AG10803 (cell line): ENCODE measurements at regions not wholly inside any gene's neighbourhood (a gene's known extent, or its start where the extent isn't known, plus 50 kb on each side); places are given as distances from the start of the nearest gene placed in this dataset.

ENCODE experiments used
- DNase-seq: peaks from one replicate; pipeline ENCODE4 v3.0.0; 2010; ENCODE audit warnings: low read depth
- H3K4me3 ChIP-seq: 2 replicates; pipeline ENCODE4 v1.5.1; 2011; ENCODE audit warnings: mild to moderate bottlenecking, low read length, control low read depth
- TF ChIP-seq, protein P1 (sequence below): conservative IDR thresholded peaks from 2 replicates; pipeline ENCODE4 v1.5.1; 2011; ENCODE audit warnings: mild to moderate bottlenecking, low read length, control low read depth, inconsistent platforms

DNA sequence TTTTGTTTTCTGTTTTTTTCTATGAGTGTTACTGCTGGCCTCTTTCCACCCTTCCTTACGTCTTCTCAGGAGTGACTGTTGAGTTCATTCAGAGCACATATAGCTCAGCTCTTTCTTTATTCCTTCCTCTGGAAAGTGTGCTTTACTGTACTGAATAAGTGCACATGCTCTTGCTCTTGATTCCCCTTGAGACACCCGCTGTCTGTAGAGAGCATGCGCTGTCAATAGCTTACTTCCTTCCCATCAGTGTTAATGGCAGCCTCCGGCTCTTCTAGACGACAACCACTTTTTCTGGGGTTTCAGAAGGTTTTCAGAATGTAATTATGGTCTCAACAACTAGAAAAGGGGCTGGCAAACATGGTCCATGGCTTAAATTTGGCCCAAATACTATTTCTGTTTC is 504.9 kb downstream of the C4orf33 start:
- DNase-seq = no peak
- TF ChIP-seq, protein P1, sequence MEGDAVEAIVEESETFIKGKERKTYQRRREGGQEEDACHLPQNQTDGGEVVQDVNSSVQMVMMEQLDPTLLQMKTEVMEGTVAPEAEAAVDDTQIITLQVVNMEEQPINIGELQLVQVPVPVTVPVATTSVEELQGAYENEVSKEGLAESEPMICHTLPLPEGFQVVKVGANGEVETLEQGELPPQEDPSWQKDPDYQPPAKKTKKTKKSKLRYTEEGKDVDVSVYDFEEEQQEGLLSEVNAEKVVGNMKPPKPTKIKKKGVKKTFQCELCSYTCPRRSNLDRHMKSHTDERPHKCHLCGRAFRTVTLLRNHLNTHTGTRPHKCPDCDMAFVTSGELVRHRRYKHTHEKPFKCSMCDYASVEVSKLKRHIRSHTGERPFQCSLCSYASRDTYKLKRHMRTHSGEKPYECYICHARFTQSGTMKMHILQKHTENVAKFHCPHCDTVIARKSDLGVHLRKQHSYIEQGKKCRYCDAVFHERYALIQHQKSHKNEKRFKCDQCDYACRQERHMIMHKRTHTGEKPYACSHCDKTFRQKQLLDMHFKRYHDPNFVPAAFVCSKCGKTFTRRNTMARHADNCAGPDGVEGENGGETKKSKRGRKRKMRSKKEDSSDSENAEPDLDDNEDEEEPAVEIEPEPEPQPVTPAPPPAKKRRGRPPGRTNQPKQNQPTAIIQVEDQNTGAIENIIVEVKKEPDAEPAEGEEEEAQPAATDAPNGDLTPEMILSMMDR = no peak
- no peak overlapping the region for H3K4me3 ChIP-seq

DNA sequence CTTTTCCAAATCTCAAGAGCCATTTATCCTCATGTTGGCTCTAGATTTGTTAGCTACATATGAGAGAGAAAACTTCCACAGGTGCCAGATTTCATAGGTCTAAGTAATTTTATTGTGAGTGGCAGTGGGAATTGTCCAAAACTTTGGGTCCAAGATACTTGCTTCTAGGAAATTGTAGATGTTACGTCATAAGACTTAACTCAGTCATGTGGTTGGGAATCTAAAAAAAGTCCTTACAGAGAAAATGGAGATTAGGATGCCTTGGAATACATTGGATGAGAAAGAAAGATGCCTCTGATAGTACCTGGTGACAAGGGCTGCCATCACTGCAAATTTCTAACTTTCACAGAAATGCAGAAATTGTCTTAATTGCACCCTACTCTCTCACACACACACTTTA is 506.5 kb downstream of the C4orf33 start:
- DNase-seq = no peak
- TF ChIP-seq, protein P1 = no peak
- no peak overlapping the region for H3K4me3 ChIP-seq

DNA sequence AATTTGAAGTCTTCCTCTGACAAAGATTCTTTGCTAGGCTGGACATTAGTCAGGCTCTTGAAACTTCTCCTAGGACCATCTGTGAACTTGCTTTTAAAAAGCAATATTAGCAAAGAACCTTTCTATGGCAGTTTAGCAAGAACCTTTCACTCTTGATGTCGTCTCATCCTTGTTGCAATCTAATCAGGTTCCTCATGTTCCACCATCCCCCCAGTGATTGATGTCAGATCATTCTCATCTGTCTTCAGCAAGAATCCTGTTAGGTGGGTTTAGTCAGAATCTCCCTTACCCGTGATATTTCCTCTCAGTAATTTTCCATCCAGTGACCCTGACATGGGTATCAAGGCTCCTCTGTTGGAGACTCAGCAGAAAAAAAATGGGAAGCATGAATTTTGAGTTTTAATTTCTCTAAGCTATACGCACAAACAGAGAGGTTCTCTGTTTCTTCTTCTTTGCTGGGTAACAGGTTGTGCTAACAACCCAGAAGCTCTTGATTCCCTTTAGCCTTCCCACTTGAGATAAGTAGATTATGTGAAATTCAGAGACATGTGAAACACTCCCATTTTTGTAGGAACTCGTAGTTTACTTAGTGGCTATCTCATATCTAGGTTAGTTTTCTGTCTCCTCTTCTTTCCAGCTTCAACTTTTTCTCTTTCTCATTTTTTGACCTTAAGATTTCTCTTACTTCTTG is 507.4 kb downstream of the C4orf33 start:
- no peak for DNase-seq

DNA sequence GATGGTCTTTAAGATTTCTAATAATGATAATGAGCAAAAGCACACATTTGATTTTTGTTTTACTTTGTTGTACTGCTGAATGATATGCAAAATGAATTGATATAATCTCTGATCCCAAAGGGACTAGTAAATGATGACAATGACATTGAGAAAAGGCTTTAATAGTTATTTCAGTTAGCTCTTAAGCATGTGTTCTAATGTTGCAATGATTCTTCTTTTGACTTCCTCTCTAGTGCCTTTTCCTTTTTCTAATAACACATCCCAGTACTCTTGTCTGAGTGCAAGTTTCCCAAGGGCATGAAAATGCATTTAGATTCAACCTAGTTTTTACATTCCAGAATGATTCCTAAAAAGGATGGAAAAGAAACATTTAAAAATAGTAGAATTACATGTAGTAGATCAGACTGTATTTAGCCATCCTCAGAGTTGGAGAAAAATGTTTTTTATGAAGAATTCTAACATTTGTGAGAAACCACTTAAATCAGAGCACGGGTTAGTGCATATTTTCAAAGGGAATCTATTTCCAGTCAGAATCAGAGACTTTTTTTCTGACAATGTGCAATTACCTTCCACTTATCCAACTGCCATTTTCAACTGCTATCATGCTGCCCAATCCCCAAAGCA is 508.8 kb downstream of the C4orf33 start:
- TF ChIP-seq, protein P1 = no peak
- DNase-seq = no peak

More for the DNA sequence above, 507.4 kb downstream of the C4orf33 start:
- TF ChIP-seq, protein P1 = no peak
- no peak overlapping the region for H3K4me3 ChIP-seq

DNA sequence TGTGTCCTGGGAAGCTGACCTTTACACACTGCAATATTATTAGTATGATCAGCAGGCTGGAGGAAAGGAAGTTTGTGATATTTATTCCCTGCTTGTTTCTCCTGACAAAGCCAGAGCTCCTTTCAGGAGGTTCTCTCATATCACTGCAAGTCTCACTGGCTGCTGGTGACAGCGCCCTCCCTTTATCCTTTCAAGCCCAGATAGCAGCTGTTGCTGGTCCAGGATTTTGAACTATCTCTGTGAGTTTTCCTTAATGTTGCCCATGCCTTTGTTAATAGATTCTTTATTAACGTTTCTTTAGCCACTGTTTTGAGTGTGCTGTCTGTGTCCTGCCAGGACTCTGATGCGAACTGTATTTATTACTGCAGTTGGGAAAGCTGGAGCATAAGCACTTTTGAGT is 518.7 kb downstream of the C4orf33 start:
- TF ChIP-seq, protein P1 = no peak
- no peak overlapping the region for H3K4me3 ChIP-seq
- no peak for DNase-seq

More for the DNA sequence above, 508.8 kb downstream of the C4orf33 start:
- no peak overlapping the region for H3K4me3 ChIP-seq

DNA sequence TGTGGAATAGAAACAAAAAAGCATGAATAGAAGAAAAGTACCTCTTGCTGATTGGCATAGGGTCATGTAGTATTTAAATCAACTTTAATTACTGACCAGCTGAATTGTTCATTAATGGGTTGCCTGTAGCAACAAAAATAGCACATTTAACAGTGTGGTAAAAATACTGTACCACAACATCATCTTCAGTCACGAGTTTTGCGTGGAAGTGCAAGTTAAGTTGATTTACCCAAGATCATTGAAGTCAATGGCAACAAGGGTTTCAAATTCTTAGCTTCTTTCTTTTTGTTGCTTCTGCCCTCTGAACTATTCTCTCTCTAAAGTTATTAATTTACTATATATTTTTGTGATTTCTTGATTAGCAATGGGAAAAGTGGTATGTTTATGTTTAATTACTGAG is 526.6 kb downstream of the C4orf33 start:
- DNase-seq = no peak
- TF ChIP-seq, protein P1 = no peak
- no peak overlapping the region for H3K4me3 ChIP-seq
